SK-N-SH treated with all-trans-retinoic acid at 6 μM for 48 hours (cell line): ENCODE measurements at regions not wholly inside any gene's neighbourhood (a gene's known extent, or its start where the extent isn't known, plus 50 kb on each side); places are given as distances from the start of the nearest gene placed in this dataset.

Source experiments
- ARNTL ChIP-seq: fragments of 450-650 bp; formaldehyde crosslinking; IDR thresholded peaks from 2 replicates; pipeline ENCODE4 v1.5.0; 2020; ENCODE audit warnings: low read depth, mild to moderate bottlenecking, moderate library complexity, borderline replicate concordance
- BACH2 ChIP-seq: fragments of 250-450 bp; sonication (Bioruptor Pico); IDR thresholded peaks from 2 replicates; pipeline ENCODE4 v1.9.0; 2021; ENCODE audit warnings: mild to moderate bottlenecking, borderline replicate concordance
- CREB5 ChIP-seq: fragments of 250-450 bp; sonication (Bioruptor Pico); IDR thresholded peaks from 2 replicates; pipeline ENCODE4 v1.5.1; 2020; ENCODE audit warnings: low read depth, mild to moderate bottlenecking, moderate library complexity
- ESRRG ChIP-seq: fragments of 250-450 bp; sonication (Bioruptor Pico); IDR thresholded peaks from 2 replicates; pipeline ENCODE4 v1.6.1; 2021; ENCODE audit warnings: mild to moderate bottlenecking
- PATZ1 ChIP-seq: fragments of 250-450 bp; sonication (Bioruptor Pico); IDR thresholded peaks from 2 replicates; pipeline ENCODE4 v1.8.0; 2020; ENCODE audit warnings: mild to moderate bottlenecking, moderate library complexity, borderline replicate concordance
- PPARA ChIP-seq: fragments of 250-450 bp; sonication (Bioruptor Pico); IDR thresholded peaks from 2 replicates; pipeline ENCODE4 v1.5.0; 2020; ENCODE audit warnings: mild to moderate bottlenecking, borderline replicate concordance
- SNAI2 ChIP-seq: fragments of 250-450 bp; sonication (Bioruptor Pico); IDR thresholded peaks from 2 replicates; pipeline ENCODE4 v1.5.0; 2020; ENCODE audit warnings: mild to moderate bottlenecking, moderate library complexity
- TCF4 ChIP-seq: fragments of 250-450 bp; sonication (Bioruptor Pico); IDR thresholded peaks from 2 replicates; pipeline ENCODE4 v1.8.0; 2021; ENCODE audit warnings: mild to moderate bottlenecking, moderate library complexity, borderline replicate concordance
- ZFP3 ChIP-seq: fragments of 250-450 bp; sonication (Bioruptor Pico); IDR thresholded peaks from 2 replicates; pipeline ENCODE4 v1.5.0; 2020; ENCODE audit warnings: mild to moderate bottlenecking, moderate library complexity
- ZFP30 ChIP-seq: fragments of 450-650 bp; formaldehyde crosslinking; IDR thresholded peaks from 2 replicates; pipeline ENCODE4 v1.5.0; 2022; ENCODE audit warnings: mild to moderate bottlenecking, moderate library complexity
- ZNF565 ChIP-seq: fragments of 450-650 bp; formaldehyde crosslinking; conservative IDR thresholded peaks from 2 replicates; pipeline ENCODE4 v1.5.0; 2020; ENCODE audit warnings: low read depth, mild to moderate bottlenecking, moderate library complexity
- ZNF70 ChIP-seq: fragments of 450-650 bp; formaldehyde crosslinking; IDR thresholded peaks from 2 replicates; pipeline ENCODE4 v1.5.0; 2020; ENCODE audit warnings: mild to moderate bottlenecking, moderate library complexity
- TF ChIP-seq, protein P1 (sequence below): fragments of 250-450 bp; sonication (Bioruptor Pico); IDR thresholded peaks from 2 replicates; pipeline ENCODE4 v1.5.1; 2021; ENCODE audit warnings: mild to moderate bottlenecking, moderate library complexity
- TF ChIP-seq, protein P2 (sequence below): fragments of 250-450 bp; sonication (Bioruptor Pico); IDR thresholded peaks from 2 replicates; pipeline ENCODE4 v1.8.0; 2021; ENCODE audit warnings: low read depth, mild to moderate bottlenecking, moderate library complexity, borderline replicate concordance

DNA sequence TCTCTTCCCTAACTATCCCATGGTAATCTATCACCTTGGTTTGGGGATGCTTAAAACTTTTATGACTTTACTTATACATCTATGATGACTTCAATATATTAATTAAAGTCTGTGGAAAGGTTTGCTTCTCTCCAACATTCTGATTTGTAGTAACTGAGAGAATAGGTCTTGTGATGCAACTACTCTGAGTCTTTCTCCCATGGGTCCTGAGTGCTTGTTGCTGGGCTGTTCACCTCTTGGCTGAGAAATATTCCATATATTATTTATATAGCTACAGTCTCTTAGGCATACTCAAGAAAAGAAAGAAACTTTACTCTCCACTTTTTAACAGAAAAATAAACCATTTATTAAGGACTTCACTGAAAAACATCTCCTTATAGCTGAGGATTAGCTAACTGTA is 119.3 kb upstream of the PLPPR5 start:
- TF ChIP-seq ESRRG (CRISPR knock-in tag), result no peak
- no peak for TF ChIP-seq SNAI2 (CRISPR knock-in tag)
- TF ChIP-seq ZNF70 (CRISPR knock-in tag), result no peak
- TF ChIP-seq PPARA (CRISPR knock-in tag), result no peak
- no peak for TF ChIP-seq ZNF565 (CRISPR knock-in tag)
- TF ChIP-seq CREB5 (CRISPR knock-in tag), result no peak
- no peak for TF ChIP-seq ZFP3
- TF ChIP-seq, protein P1, sequence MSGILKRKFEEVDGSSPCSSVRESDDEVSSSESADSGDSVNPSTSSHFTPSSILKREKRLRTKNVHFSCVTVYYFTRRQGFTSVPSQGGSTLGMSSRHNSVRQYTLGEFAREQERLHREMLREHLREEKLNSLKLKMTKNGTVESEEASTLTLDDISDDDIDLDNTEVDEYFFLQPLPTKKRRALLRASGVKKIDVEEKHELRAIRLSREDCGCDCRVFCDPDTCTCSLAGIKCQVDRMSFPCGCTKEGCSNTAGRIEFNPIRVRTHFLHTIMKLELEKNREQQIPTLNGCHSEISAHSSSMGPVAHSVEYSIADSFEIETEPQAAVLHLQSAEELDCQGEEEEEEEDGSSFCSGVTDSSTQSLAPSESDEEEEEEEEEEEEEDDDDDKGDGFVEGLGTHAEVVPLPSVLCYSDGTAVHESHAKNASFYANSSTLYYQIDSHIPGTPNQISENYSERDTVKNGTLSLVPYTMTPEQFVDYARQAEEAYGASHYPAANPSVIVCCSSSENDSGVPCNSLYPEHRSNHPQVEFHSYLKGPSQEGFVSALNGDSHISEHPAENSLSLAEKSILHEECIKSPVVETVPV, result no peak
- no peak for TF ChIP-seq TCF4 (CRISPR knock-in tag)
- no peak for TF ChIP-seq PATZ1 (CRISPR knock-in tag)
- TF ChIP-seq ARNTL, result no peak
- no peak for TF ChIP-seq BACH2 (CRISPR knock-in tag)
- TF ChIP-seq ZFP30 (CRISPR knock-in tag), result no peak
- TF ChIP-seq, protein P2, sequence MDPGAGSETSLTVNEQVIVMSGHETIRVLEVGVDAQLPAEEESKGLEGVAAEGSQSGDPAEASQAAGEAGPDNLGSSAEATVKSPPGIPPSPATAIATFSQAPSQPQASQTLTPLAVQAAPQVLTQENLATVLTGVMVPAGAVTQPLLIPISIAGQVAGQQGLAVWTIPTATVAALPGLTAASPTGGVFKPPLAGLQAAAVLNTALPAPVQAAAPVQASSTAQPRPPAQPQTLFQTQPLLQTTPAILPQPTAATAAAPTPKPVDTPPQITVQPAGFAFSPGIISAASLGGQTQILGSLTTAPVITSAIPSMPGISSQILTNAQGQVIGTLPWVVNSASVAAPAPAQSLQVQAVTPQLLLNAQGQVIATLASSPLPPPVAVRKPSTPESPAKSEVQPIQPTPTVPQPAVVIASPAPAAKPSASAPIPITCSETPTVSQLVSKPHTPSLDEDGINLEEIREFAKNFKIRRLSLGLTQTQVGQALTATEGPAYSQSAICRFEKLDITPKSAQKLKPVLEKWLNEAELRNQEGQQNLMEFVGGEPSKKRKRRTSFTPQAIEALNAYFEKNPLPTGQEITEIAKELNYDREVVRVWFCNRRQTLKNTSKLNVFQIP, result no peak
